AG09309 (cell line): ENCODE measurements at regions not wholly inside any gene's neighbourhood (a gene's known extent, or its start where the extent isn't known, plus 50 kb on each side); places are given as distances from the start of the nearest gene placed in this dataset.
"Not testable (repeated sequence)": the region's sequence is repeated elsewhere in the genome, so short reads cannot be mapped to it uniquely, and the experiment has no call there.

Experiments used
- DNase-seq: peaks from one replicate; pipeline ENCODE4 v3.0.0-alpha.2; 2010; ENCODE audit warnings: low read depth
- H3K4me3 ChIP-seq: 2 replicates; pipeline ENCODE4 v1.5.1; 2011; ENCODE audit warnings: mild to moderate bottlenecking, low read depth, low read length, moderate library complexity; ENCODE audit not compliant: control insufficient read depth
- TF ChIP-seq, protein P1 (sequence below): IDR thresholded peaks from 2 replicates; pipeline ENCODE4 v1.5.1; 2011; ENCODE audit warnings: mild to moderate bottlenecking, low read depth, low read length, inconsistent platforms; ENCODE audit not compliant: insufficient read depth, control insufficient read depth; ENCODE audit errors: missing control alignments

DNA sequence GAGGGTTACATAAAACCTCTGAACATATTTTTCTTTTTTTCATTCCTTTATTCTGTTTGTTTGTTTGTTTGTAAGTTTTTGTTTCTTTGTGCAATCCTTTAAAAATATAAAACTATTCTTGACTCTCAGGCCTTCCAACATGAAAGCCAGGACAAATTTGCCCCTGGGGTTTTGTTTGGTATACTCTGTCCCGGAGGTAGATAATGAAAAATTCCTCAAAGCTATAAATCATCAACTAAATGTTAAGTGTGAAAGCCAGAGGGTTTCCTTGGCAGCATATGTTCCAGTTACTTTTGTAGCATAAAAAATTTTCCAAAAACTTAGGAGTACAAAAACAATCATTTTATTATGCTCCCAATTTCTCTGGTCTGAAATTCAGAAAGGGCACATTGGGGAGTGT is 1084.3 kb upstream of the GJE1 start:
- H3K4me3 ChIP-seq, result no peak overlapping the region
- DNase-seq, result no peak
- TF ChIP-seq, protein P1, sequence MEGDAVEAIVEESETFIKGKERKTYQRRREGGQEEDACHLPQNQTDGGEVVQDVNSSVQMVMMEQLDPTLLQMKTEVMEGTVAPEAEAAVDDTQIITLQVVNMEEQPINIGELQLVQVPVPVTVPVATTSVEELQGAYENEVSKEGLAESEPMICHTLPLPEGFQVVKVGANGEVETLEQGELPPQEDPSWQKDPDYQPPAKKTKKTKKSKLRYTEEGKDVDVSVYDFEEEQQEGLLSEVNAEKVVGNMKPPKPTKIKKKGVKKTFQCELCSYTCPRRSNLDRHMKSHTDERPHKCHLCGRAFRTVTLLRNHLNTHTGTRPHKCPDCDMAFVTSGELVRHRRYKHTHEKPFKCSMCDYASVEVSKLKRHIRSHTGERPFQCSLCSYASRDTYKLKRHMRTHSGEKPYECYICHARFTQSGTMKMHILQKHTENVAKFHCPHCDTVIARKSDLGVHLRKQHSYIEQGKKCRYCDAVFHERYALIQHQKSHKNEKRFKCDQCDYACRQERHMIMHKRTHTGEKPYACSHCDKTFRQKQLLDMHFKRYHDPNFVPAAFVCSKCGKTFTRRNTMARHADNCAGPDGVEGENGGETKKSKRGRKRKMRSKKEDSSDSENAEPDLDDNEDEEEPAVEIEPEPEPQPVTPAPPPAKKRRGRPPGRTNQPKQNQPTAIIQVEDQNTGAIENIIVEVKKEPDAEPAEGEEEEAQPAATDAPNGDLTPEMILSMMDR, result no peak

DNA sequence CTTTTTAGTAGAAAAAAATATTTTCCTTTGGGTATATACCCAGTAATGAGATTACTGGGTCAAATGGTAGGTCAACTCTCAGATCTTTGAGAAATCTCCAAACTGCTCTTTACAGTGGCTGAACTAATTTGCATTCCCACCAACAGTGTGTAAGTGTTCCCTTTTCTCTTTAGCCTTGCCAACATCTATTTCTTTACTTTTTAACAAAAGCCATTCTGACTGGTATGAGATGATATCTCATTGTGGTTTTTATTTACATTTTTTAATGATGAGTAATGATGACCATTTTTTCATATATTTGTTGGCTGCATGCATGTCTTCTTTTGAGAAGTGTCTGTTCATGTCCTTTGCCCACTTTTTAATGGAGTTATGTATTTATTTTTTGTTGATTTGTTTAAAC is 1086.2 kb upstream of the GJE1 start:
- not testable (repeated sequence) for DNase-seq, H3K4me3 ChIP-seq

DNA sequence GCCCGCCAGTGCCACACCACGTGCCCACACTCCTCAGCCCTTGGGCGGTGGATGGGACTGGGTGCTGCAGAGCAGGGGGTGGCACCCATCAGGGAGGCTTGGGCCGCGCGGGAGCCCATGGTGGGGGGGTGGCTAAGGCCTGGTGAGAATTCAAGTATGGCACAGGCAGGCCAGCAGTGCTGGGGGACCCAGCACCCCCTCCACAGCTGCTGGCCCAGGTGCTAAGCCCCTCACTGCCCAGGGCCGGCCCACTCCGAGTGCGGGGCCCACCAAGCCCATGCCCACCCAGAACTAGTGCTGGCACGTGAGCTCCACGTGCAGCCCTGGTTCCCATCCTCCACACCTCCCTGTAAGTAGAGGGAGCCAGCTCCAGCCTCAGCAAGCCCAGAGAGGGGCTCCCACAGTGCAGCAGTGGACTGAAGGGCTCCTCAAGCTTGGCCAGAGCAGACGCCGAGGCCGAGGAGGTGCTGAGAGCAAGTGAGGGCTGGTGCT is 1091.1 kb upstream of the GJE1 start:
- TF ChIP-seq, protein P1, result no peak
- DNase-seq, result no peak
- no peak overlapping the region for H3K4me3 ChIP-seq

DNA sequence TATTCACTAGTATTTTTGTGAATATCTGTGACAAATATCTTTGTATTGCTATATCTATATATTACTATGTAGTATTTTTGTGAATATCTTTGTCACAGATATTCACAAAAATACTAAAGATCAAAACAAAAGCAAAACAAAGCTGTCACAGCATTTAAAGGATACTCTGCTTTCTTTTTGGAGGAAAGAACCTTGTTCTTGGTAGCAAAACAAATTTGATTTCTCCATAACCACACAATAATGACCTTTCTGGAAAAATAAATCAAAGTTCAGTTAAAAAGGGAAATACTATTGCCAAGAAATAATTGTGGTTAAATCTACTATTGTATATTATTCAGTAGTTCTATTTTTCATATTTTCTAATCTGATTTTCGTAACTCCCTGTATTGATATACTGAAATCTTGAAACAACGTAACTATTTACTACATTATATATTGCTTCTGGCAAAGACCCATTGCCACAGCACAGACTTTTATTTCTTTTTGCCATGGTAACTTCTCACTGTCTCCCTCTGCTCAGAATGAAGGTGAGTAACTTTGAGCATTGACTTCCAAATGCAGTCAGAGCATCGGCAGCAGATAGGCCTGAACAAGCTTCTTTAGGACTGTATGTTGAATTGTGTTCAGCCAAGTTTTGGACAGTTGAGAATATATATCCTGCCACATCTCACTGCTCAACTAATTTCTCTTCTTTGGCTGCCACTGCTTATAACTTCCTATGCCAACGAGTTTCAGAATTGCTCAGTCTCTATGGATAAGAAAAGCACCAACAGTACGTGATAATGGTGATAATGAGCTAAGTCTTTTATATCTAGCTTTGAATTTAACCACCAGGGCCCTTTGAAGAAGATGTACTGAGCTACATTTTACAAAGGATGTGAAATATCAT is 1097.2 kb upstream of the GJE1 start:
- no peak overlapping the region for H3K4me3 ChIP-seq
- no peak for DNase-seq
- TF ChIP-seq, protein P1, result no peak

DNA sequence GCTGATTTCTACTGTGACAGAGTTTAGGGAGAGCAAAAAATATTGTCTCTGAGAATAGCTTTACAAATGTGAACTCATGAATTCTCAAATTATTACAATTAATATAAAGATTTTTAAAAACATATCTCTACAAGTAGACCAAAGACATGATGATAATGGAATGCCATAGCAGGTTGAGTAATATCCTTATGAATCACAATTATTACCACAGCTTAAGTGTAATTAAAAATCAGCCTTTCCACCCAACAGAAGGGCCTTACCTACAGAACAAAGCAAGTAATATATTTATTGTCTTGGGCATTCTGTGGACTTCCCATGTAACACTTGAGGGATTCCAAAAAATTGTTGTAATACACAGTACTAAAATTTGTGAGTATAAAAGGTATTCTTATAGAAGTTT is 1099.6 kb upstream of the GJE1 start:
- TF ChIP-seq, protein P1, result no peak
- no peak for DNase-seq
- no peak overlapping the region for H3K4me3 ChIP-seq

DNA sequence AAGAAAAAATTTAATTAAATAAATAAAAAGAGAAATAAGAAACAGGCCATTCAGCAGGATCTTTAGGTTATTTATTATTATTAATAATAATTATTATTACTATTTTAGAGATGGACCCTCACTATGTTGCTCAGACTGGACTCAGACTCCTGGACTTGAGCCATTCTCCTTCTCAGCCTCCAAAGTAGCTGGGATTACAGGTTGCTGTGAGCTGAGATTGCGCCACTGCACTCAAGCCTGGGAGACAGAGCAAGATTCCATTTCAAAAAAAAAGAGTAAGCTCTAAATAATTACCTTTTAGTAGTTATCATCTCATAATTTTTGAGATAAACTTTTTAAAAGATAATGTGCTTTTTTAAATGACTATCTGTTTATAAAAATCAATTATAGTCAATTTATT is 1102.8 kb upstream of the GJE1 start:
- TF ChIP-seq, protein P1, result no peak
- no peak for DNase-seq
- no peak overlapping the region for H3K4me3 ChIP-seq

DNA sequence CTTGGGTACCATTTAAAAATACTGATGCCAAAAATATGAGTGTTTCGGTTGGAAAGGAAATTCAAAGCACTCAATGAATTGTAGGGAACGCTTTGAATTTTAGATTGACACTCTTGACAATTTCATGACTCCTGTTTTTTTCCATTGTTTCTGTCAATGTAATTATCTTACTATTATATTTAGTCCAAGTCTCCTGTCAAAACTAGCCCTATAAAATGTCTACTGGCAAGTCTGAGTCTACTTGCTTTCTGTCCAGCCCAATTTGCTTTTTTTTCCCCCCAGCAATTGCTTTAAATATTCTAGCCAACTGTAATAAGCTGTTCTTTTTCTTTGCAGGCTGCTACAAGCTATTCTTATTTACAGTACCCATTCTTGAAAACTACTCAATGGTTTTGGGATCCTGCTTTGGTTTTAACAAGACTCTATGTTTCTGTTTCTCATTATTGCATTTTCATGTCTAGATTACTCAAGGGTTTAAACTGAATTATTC is 1103.9 kb upstream of the GJE1 start:
- no peak for DNase-seq
- TF ChIP-seq, protein P1, result no peak
- H3K4me3 ChIP-seq, result no peak overlapping the region
